Mesenchymal stem cell (in vitro differentiated cells and primary cell): ENCODE measurements at regions not wholly inside any gene's neighbourhood (a gene's known extent, or its start where the extent isn't known, plus 50 kb on each side); places are given as distances from the start of the nearest gene placed in this dataset.

Experiments used
- DNase-seq: peaks from one replicate; pipeline ENCODE4 v3.0.0-alpha.2; 2013
- H2AFZ ChIP-seq: one replicate; pipeline ENCODE4 v1.6.1; 2013; ENCODE audit warnings: low read depth, mild to moderate bottlenecking, control low read depth, inconsistent platforms, low read length, moderate library complexity
- H2AK5ac ChIP-seq: 2 replicates; pipeline ENCODE4 v1.6.1; 2013; ENCODE audit warnings: low read length, moderate library complexity, mild to moderate bottlenecking, inconsistent platforms; ENCODE audit not compliant: severe bottlenecking
- H2BK120ac ChIP-seq: one replicate; pipeline ENCODE4 v1.6.1; 2013; ENCODE audit warnings: low read depth, mild to moderate bottlenecking, inconsistent platforms, low read length, moderate library complexity
- H2BK12ac ChIP-seq, 2 experiments: one replicate each; pipeline ENCODE4 v1.6.1; 2013; ENCODE audit warnings: inconsistent platforms in 2 of 2, low read length in 2 of 2, mild to moderate bottlenecking in 2 of 2, moderate library complexity in 2 of 2, control low read depth in 1 of 2
- H2BK15ac ChIP-seq: one replicate; pipeline ENCODE4 v1.6.1; 2013; ENCODE audit warnings: mild to moderate bottlenecking, low read depth, inconsistent platforms; ENCODE audit not compliant: poor library complexity, severe bottlenecking
- H2BK5ac ChIP-seq: 2 replicates; pipeline ENCODE4 v1.6.1; 2013; ENCODE audit warnings: low read depth, mild to moderate bottlenecking, low read length, control low read depth, inconsistent platforms; ENCODE audit not compliant: poor library complexity, severe bottlenecking
- H3K14ac ChIP-seq, 2 experiments: one replicate each; pipeline ENCODE4 v1.6.1; 2013; ENCODE audit warnings: inconsistent platforms in 2 of 2, low read length in 2 of 2, control low read depth in 1 of 2, mild to moderate bottlenecking in 1 of 2, moderate library complexity in 1 of 2
- H3K18ac ChIP-seq, 2 experiments: one replicate each; pipeline ENCODE4 v1.6.1; 2013; ENCODE audit warnings: inconsistent platforms in 2 of 2, low read length in 2 of 2, control low read depth in 1 of 2, low read depth in 1 of 2, mild to moderate bottlenecking in 1 of 2
- H3K23ac ChIP-seq, 2 experiments: one replicate each; pipeline ENCODE4 v1.6.1; 2013; ENCODE audit warnings: inconsistent platforms in 2 of 2, low read length in 2 of 2, mild to moderate bottlenecking in 2 of 2, moderate library complexity in 2 of 2, control low read depth in 1 of 2
- H3K27ac ChIP-seq: 2 replicates; pipeline ENCODE4 v1.5.1; 2013; ENCODE audit warnings: mild to moderate bottlenecking, moderate library complexity, low read length, control low read depth, inconsistent platforms; ENCODE audit not compliant: poor library complexity, severe bottlenecking
- H3K27me3 ChIP-seq, 2 experiments: 2 replicates each; pipeline versions ENCODE4 v1.6.1 to v1.7.0; 2013; ENCODE audit warnings: low read length in 2 of 2, mild to moderate bottlenecking in 2 of 2, moderate library complexity in 2 of 2, control low read depth in 1 of 2, inconsistent platforms in 1 of 2; ENCODE audit not compliant: control insufficient read depth in 1 of 2, insufficient read depth in 1 of 2
- H3K36me3 ChIP-seq, 2 experiments: 2 replicates each; pipeline versions ENCODE4 v1.6.1 to v1.7.0; 2013; ENCODE audit warnings: low read length in 2 of 2, control low read depth in 1 of 2, inconsistent platforms in 1 of 2, low read depth in 1 of 2, mild to moderate bottlenecking in 1 of 2; ENCODE audit not compliant: insufficient read depth in 2 of 2, control insufficient read depth in 1 of 2
- H3K4ac ChIP-seq, 2 experiments: one replicate each; pipeline ENCODE4 v1.6.1; 2013; ENCODE audit warnings: inconsistent platforms in 2 of 2, low read length in 2 of 2, mild to moderate bottlenecking in 2 of 2, moderate library complexity in 2 of 2, control low read depth in 1 of 2, low read depth in 1 of 2
- H3K4me1 ChIP-seq: 2 replicates; pipeline ENCODE4 v1.6.1; 2013; ENCODE audit warnings: low read depth, low read length, control low read depth; ENCODE audit not compliant: control insufficient read depth, insufficient read depth
- H3K4me2 ChIP-seq: 2 replicates; pipeline ENCODE4 v1.6.1; 2013; ENCODE audit warnings: low read length, mild to moderate bottlenecking, inconsistent platforms; ENCODE audit not compliant: poor library complexity, severe bottlenecking
- H3K4me3 ChIP-seq, 2 experiments: 2 replicates each; pipeline versions ENCODE4 v1.5.1 to v1.7.0; 2013; ENCODE audit warnings: low read length in 2 of 2, mild to moderate bottlenecking in 2 of 2, control low read depth in 1 of 2, low read depth in 1 of 2; ENCODE audit not compliant: insufficient read depth in 1 of 2
- H3K79me1 ChIP-seq: replicated peaks from 2 replicates; pipeline ENCODE4 v1.6.1; 2013; ENCODE audit warnings: mild to moderate bottlenecking, control low read depth, low read length, inconsistent platforms; ENCODE audit not compliant: poor library complexity, severe bottlenecking
- H3K9ac ChIP-seq: 2 replicates; pipeline ENCODE4 v1.7.0; 2013; ENCODE audit warnings: mild to moderate bottlenecking, low read length, moderate library complexity
- H3K9me3 ChIP-seq: 2 replicates; pipeline ENCODE4 v1.7.0; 2013; ENCODE audit warnings: mild to moderate bottlenecking, low read length; ENCODE audit not compliant: control insufficient read depth
- H4K8ac ChIP-seq: one replicate; pipeline ENCODE4 v1.6.1; 2013; ENCODE audit warnings: inconsistent platforms, mild to moderate bottlenecking, low read length, moderate library complexity
- H4K91ac ChIP-seq: one replicate; pipeline ENCODE4 v1.6.1; 2013; ENCODE audit warnings: mild to moderate bottlenecking, low read length, inconsistent platforms
- WGBS: methylation state at CpG from one replicate; pipeline ENCODE4 v1.1.7; 2013; ENCODE audit warnings: mixed read lengths; 5-methylcytosine and 5-hydroxymethylcytosine counted together

DNA sequence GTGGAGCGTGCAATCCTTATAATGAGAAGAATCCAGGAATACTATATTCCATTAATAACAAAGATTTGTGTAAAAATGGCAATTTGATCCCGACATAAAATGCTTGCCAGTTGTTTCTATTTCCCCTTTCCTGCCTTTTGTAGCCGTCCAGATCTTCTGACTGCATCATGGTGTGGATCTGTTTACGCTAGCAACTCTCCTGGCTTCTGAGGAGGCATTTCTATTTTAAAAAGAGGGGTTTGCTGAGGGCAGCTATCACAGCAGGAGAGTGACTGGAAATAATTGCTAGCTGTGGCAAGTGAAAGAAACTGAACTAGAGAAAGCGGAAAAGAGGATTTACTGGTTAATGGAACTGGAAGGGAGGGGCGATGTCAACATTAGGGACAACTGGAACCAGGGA is 145.6 kb downstream of the ATP23 start:
- H3K4ac ChIP-seq: no peak overlapping the region
- no peak overlapping the region for H3K18ac ChIP-seq
- H3K79me1 ChIP-seq: no peaks in the 10 kb centered on the region
- H2BK12ac ChIP-seq: no peak overlapping the region
- no peak overlapping the region for H2BK15ac ChIP-seq
- no peak overlapping the region for H2AFZ ChIP-seq
- no peak overlapping the region for H3K27ac ChIP-seq
- H3K4me2 ChIP-seq: no peak overlapping the region
- no peak overlapping the region for H3K9ac ChIP-seq
- H3K4me1 ChIP-seq: no peaks in the 10 kb centered on the region
- no peak overlapping the region for H2AK5ac ChIP-seq
- H3K23ac ChIP-seq: no peak overlapping the region
- no peak overlapping the region for H2BK5ac ChIP-seq
- 87% methylated on average over 5 of the region's 6 CpGs for WGBS
- no peak overlapping the region for H4K8ac ChIP-seq
- H3K27me3 ChIP-seq: peaks cover 0 to 3% of the 10 kb centered on the region in 2 experiments
- H4K91ac ChIP-seq: no peak overlapping the region
- peaks cover 2% of the 10 kb centered on the region for H3K9me3 ChIP-seq
- no peak for DNase-seq
- no peak overlapping the region for H3K4me3 ChIP-seq
- no peak overlapping the region for H3K14ac ChIP-seq
- no peak overlapping the region for H2BK120ac ChIP-seq
- H3K36me3 ChIP-seq: no peaks in the 10 kb centered on the region

DNA sequence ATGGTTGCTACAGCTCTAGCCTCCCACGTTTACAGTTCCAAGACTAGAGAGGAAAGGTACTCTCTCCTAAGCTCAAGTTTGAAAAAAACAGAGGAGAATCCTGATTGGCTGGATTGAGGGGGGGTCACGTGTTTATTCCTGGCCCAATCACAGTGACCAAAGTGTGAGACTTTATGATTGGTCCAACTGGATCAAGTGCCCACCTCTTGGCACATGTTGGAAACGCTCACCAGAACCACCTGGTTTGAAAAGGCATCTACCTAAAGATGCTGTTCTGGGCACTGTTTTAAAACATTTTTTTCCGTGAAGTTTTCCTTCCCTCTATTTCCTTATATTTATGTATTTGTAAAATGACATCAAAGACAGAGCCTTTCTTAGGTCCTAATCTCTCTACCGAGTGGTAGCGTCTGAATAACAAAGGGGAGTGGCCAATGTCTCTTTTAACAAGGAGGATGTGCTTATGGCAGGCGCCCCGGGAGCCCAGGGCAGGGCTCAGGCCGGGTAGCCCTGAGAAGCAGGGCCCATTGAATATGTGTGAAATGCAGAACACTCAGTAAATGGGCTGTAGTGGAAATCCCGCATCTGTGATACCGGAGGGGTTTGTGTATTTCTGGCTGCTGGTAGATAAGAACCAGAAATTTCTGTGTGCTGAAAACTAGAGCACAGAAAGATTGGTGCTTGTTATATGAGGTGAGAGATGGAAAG is 146.2 kb downstream of the ATP23 start:
- no peak for DNase-seq
- H3K23ac ChIP-seq: no peak overlapping the region
- H2BK15ac ChIP-seq: no peak overlapping the region
- no peak overlapping the region for H3K18ac ChIP-seq
- no peaks in the 10 kb centered on the region for H3K36me3 ChIP-seq
- H3K4me1 ChIP-seq: no peaks in the 10 kb centered on the region
- no peak overlapping the region for H2BK5ac ChIP-seq
- H3K14ac ChIP-seq: no peak overlapping the region
- WGBS: 67% methylated on average over 10 of the region's 11 CpGs
- H3K79me1 ChIP-seq: no peaks in the 10 kb centered on the region
- H3K4ac ChIP-seq: no peak overlapping the region
- no peak overlapping the region for H3K4me2 ChIP-seq
- H2BK120ac ChIP-seq: no peak overlapping the region
- H2AK5ac ChIP-seq: no peak overlapping the region
- peaks cover 0 to 3% of the 10 kb centered on the region in 2 experiments for H3K27me3 ChIP-seq
- H4K8ac ChIP-seq: no peak overlapping the region
- no peak overlapping the region for H3K27ac ChIP-seq
- H3K9me3 ChIP-seq: peaks cover 2% of the 10 kb centered on the region
- H2AFZ ChIP-seq: no peak overlapping the region
- H4K91ac ChIP-seq: no peak overlapping the region
- no peak overlapping the region for H3K4me3 ChIP-seq
- H2BK12ac ChIP-seq: no peak overlapping the region
- H3K9ac ChIP-seq: no peak overlapping the region

DNA sequence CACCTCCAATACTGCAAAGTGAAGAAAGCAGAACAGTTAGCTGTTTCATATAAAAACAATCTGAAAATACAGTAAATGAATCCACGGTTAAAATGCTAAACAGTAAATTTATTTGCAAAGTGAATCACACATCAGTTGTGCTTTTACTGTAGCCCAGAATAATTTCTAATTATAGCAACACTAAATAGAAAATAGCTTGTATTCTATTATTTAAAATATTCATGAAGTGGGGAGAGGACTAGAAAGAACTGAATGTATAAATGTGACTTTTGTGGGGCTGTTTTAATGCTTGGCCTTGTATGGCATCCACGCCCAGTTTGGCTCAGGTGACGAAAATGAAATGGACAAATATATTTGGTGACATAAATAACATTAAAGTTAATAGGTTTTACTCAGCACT is 148.2 kb downstream of the ATP23 start:
- no peaks in the 10 kb centered on the region for H3K36me3 ChIP-seq
- H2AK5ac ChIP-seq: no peak overlapping the region
- peaks cover 0 to 3% of the 10 kb centered on the region in 2 experiments for H3K27me3 ChIP-seq
- H4K91ac ChIP-seq: no peak overlapping the region
- H3K4me3 ChIP-seq: no peak overlapping the region
- no peak overlapping the region for H4K8ac ChIP-seq
- no peak overlapping the region for H3K9ac ChIP-seq
- no peak overlapping the region for H3K4me2 ChIP-seq
- H2AFZ ChIP-seq: no peak overlapping the region
- H3K27ac ChIP-seq: no peak overlapping the region
- DNase-seq: no peak
- H3K14ac ChIP-seq: no peak overlapping the region
- no peak overlapping the region for H3K23ac ChIP-seq
- peaks cover 2% of the 10 kb centered on the region for H3K9me3 ChIP-seq
- no peak overlapping the region for H3K18ac ChIP-seq
- H2BK15ac ChIP-seq: no peak overlapping the region
- no peak overlapping the region for H2BK5ac ChIP-seq
- H2BK12ac ChIP-seq: no peak overlapping the region
- no peak overlapping the region for H2BK120ac ChIP-seq
- no peak overlapping the region for H3K4ac ChIP-seq
- no peaks in the 10 kb centered on the region for H3K79me1 ChIP-seq
- H3K4me1 ChIP-seq: no peaks in the 10 kb centered on the region
- 60% methylated on average over 1 of the region's 3 CpGs for WGBS

DNA sequence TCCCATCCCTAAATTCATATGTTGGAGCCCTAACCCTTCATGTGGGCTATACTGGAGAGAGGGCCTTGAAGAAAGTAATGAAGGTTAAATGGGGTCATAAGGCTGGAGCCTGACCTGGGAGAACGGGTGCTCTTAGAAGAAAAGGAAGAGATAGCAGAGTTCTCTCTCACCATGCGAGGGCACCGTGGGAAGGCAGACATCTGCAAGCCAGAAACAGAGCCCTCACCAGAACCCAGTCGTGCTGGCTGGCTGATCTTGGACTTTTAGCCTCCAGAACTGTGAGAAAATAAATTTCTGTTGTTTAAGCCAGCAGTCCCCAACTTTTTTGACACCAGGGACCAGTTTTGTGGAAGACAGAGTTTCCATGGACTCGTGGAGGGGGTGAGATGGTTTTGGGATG is 149.3 kb downstream of the ATP23 start:
- no peak for DNase-seq
- Histone ChIP-seq H3K14ac (no peak overlapping the region), H3K27me3 (peaks cover 0 to 3% of the 10 kb centered on the region in 2 experiments), H3K23ac (no peak overlapping the region), H3K79me1 (no peaks in the 10 kb centered on the region), H3K4me1 (no peaks in the 10 kb centered on the region), H4K91ac (no peak overlapping the region), H3K4ac (no peak overlapping the region), H3K9ac (no peak overlapping the region), H3K4me2 (no peak overlapping the region), H2BK5ac (no peak overlapping the region), H2AFZ (no peak overlapping the region), H3K4me3 (no peak overlapping the region), H2BK15ac (no peak overlapping the region), H3K9me3 (peaks cover 2% of the 10 kb centered on the region), H2AK5ac (no peak overlapping the region), H4K8ac (no peak overlapping the region), H2BK120ac (no peak overlapping the region), H3K27ac (no peak overlapping the region), H2BK12ac (no peak overlapping the region), H3K36me3 (no peaks in the 10 kb centered on the region), H3K18ac (no peak overlapping the region)
- 71% methylated on average over 4 of the region's 5 CpGs for WGBS
